ENCODE measurements at regions not wholly inside any gene's neighbourhood (a gene's known extent, or its start where the extent isn't known, plus 50 kb on each side); places are given as distances from the start of the nearest gene placed in this dataset.
A peak's percentile ranks its signal among the peaks of the same experiment; 100 is the strongest.

DNA sequence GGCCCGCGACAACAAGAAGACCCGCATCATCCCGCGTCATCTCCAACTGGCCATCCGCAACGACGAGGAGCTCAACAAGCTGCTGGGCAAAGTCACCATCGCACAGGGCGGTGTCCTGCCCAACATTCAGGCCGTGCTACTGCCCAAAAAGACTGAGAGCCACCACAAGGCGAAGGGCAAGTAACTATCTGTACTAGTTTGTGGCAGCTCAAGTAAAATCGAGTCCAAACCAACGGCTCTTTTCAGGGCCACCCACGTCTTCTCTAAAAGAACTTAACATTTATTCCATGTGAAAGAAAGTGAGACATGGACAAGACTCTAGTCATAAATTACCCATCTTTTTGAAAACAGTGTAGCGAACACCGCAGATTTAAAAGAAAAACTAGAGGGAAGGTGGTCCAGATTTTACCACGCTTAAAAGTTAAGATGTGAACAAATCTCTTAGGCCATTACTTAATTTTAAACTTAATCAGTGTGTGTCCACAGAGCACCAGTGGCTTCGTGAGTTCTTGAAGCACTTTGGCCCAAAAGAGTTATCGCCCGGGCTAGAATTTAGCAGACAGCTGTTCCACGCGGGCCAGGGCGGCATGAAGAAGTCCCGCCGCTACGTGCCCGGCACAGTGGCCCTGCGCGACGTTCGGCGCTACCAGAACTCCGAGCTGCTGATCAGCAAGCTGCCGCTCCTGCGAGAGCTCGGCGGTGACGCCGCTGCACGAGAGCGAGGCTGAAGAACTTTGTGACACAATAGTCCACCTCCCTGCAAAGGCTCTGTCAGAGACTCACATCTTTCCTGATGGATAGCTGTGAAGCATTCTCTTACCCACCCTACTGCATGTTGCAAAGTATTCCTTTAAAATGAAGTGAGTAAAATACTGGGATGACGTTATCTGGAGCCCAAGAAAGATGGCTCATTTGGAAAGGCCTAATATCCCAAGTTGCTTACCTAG, 113.9 kb upstream of the PRSS16 start:
- TF ChIP-seq, protein P1, sequence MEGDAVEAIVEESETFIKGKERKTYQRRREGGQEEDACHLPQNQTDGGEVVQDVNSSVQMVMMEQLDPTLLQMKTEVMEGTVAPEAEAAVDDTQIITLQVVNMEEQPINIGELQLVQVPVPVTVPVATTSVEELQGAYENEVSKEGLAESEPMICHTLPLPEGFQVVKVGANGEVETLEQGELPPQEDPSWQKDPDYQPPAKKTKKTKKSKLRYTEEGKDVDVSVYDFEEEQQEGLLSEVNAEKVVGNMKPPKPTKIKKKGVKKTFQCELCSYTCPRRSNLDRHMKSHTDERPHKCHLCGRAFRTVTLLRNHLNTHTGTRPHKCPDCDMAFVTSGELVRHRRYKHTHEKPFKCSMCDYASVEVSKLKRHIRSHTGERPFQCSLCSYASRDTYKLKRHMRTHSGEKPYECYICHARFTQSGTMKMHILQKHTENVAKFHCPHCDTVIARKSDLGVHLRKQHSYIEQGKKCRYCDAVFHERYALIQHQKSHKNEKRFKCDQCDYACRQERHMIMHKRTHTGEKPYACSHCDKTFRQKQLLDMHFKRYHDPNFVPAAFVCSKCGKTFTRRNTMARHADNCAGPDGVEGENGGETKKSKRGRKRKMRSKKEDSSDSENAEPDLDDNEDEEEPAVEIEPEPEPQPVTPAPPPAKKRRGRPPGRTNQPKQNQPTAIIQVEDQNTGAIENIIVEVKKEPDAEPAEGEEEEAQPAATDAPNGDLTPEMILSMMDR (IDR thresholded peaks at IDR 0.05 in 2 of 3, conservative IDR thresholded peaks at IDR 0.05 in 1 of 3; ENCODE audit: control insufficient read depth in 2 of 3, extremely low read depth in 1 of 3, insufficient read depth in 1 of 3, low read depth in 3 of 3, low read length in 3 of 3), result no peak
- TF ChIP-seq, protein P2, sequence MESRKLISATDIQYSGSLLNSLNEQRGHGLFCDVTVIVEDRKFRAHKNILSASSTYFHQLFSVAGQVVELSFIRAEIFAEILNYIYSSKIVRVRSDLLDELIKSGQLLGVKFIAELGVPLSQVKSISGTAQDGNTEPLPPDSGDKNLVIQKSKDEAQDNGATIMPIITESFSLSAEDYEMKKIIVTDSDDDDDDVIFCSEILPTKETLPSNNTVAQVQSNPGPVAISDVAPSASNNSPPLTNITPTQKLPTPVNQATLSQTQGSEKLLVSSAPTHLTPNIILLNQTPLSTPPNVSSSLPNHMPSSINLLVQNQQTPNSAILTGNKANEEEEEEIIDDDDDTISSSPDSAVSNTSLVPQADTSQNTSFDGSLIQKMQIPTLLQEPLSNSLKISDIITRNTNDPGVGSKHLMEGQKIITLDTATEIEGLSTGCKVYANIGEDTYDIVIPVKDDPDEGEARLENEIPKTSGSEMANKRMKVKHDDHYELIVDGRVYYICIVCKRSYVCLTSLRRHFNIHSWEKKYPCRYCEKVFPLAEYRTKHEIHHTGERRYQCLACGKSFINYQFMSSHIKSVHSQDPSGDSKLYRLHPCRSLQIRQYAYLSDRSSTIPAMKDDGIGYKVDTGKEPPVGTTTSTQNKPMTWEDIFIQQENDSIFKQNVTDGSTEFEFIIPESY (IDR thresholded peaks at IDR 0.05), result no peak
- TF ChIP-seq POLR2AphosphoS5 (IDR thresholded peaks at IDR 0.05; ENCODE audit: low read length) (peak; percentile 89), TAF1 (IDR thresholded peaks at IDR 0.05; ENCODE audit: borderline replicate concordance, low read depth, low read length) (no peak; the same call in 1 of the 2 replicates)
